ENCODE measurements at regions not wholly inside any gene's neighbourhood (a gene's known extent, or its start where the extent isn't known, plus 50 kb on each side); places are given as distances from the start of the nearest gene placed in this dataset.

GRCh38 chr2:19846567-19846966, 55.2 kb downstream of the TTC32 start:
- intact Hi-C loops (cut with DNase I) = no loop called here
- no peaks in the 10 kb centered on the region for H3K4me1 ChIP-seq
- no peaks in the 10 kb centered on the region for H3K9me3 ChIP-seq
- H3K27me3 ChIP-seq = no peaks in the 10 kb centered on the region
- WGBS, 2 donors = 88 to 90% methylated on average over 2 of the region's 2 CpGs
- no peak overlapping the region for H3K27ac ChIP-seq
- TF ChIP-seq, protein P1, sequence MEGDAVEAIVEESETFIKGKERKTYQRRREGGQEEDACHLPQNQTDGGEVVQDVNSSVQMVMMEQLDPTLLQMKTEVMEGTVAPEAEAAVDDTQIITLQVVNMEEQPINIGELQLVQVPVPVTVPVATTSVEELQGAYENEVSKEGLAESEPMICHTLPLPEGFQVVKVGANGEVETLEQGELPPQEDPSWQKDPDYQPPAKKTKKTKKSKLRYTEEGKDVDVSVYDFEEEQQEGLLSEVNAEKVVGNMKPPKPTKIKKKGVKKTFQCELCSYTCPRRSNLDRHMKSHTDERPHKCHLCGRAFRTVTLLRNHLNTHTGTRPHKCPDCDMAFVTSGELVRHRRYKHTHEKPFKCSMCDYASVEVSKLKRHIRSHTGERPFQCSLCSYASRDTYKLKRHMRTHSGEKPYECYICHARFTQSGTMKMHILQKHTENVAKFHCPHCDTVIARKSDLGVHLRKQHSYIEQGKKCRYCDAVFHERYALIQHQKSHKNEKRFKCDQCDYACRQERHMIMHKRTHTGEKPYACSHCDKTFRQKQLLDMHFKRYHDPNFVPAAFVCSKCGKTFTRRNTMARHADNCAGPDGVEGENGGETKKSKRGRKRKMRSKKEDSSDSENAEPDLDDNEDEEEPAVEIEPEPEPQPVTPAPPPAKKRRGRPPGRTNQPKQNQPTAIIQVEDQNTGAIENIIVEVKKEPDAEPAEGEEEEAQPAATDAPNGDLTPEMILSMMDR (IDR thresholded peaks at IDR 0.05) = no peak
- H3K4me3 ChIP-seq (replicated peaks in 1 of 3) = no peak overlapping the region
- no peak for DNase-seq
- no peaks in the 10 kb centered on the region for H3K36me3 ChIP-seq

GRCh38 chr2:19846030-19846429, 55.8 kb downstream of the TTC32 start:
- intact Hi-C loops (cut with DNase I) = no loop called here
- Histone ChIP-seq H3K4me3 (replicated peaks in 1 of 3) (no peak overlapping the region), H3K4me1 (no peaks in the 10 kb centered on the region), H3K27ac (no peak overlapping the region), H3K9me3 (no peaks in the 10 kb centered on the region), H3K36me3 (no peaks in the 10 kb centered on the region), H3K27me3 (no peaks in the 10 kb centered on the region)
- no peak for DNase-seq
- WGBS, 2 donors = 73 to 82% methylated on average over 2 to 4 of the region's 4 CpGs
- no peak for TF ChIP-seq POLR2A (IDR thresholded peaks at IDR 0.05)
- TF ChIP-seq, protein P1 (IDR thresholded peaks at IDR 0.05) = no peak

DNA sequence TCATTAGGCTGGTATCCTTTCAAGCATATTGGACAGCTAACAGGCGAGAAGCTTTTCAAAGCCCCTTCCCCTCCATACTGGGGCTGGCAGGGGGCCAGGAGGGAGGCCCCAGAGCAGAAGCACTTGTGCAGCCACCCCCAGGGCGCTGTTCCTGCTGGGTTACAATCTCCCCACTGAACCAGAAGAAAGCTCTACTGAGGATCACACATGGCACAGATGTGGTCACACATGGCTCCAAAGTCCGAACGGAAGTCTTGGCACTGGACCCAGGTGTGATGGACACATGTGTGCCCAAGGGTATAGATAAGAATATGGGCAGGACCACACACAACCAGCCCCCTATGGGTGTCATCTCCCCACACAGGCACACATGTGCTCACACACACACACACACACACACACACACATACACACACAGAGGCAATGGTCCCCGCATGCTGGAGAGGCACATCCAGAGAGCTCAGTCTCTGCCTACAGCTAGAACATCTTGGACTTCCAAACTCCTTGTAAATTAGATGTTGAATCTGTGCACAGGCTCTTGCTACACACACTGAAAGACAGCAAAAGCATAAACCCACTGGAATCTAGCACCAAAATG, 56.4 kb downstream of the TTC32 start:
- TF ChIP-seq POLR2A (IDR thresholded peaks at IDR 0.05) = no peak
- TF ChIP-seq, protein P1 (IDR thresholded peaks at IDR 0.05) = no peak
- Histone ChIP-seq H3K4me1 (no peaks in the 10 kb centered on the region), H3K27ac (no peak overlapping the region), H3K4me3 (replicated peaks in 1 of 3) (no peak overlapping the region), H3K9me3 (no peaks in the 10 kb centered on the region), H3K27me3 (no peaks in the 10 kb centered on the region), H3K36me3 (no peaks in the 10 kb centered on the region)
- intact Hi-C loops (cut with DNase I) = no loop called here
- 77% methylated on average over 4 to 5 of the region's 5 CpGs for WGBS, 2 donors
- DNase-seq = no peak

DNA sequence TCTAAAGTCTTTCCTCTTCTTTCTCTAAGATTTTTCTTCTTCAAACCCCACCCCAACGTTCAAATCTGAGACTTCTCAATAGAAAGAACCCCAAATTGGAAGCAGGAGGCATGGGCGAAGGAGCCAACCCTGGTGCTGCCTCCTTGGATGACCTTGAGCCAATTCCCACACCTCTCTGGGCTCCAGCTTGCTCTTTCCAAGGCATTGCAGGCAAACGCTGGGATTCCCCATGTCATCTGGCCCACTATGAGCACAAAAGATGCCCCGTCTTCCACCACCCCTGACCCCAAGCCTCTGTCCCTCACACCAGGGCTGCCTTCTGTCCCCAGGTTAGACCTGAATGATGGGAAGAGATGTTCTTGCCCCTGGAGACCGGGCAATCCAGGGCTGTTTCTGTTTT, 57.0 kb downstream of the TTC32 start:
- TF ChIP-seq, protein P1 (IDR thresholded peaks at IDR 0.05) = no peak
- TF ChIP-seq POLR2A (IDR thresholded peaks at IDR 0.05) = no peak
- DNase-seq = no peak

GRCh38 chr2:19843992-19844515, 57.7 kb downstream of the TTC32 start:
- Histone ChIP-seq H3K4me3 (replicated peaks in 1 of 3) (no peak overlapping the region), H3K27me3 (no peaks in the 10 kb centered on the region), H3K9me3 (no peaks in the 10 kb centered on the region), H3K27ac (no peak overlapping the region), H3K36me3 (no peaks in the 10 kb centered on the region), H3K4me1 (no peaks in the 10 kb centered on the region)
- DNase-seq = no peak
- intact Hi-C loops (cut with DNase I) = no loop called here
- whole genome bisulfite sequencing, 2 donors = 80 to 97% methylated on average over 2 of the region's 2 CpGs
- TF ChIP-seq, protein P1 (IDR thresholded peaks at IDR 0.05) = no peak
- no peak for TF ChIP-seq POLR2A (IDR thresholded peaks at IDR 0.05)

More for the DNA sequence above, 57.0 kb downstream of the TTC32 start:
- intact Hi-C loops (cut with DNase I) = no loop called here
- 75 to 81% methylated on average over 5 of the region's 5 CpGs for WGBS, 2 donors
- no peak overlapping the region for H3K27ac ChIP-seq
- H3K36me3 ChIP-seq = no peaks in the 10 kb centered on the region
- no peaks in the 10 kb centered on the region for H3K9me3 ChIP-seq
- no peak overlapping the region for H3K4me3 ChIP-seq (replicated peaks in 1 of 3)
- H3K4me1 ChIP-seq = no peaks in the 10 kb centered on the region
- no peaks in the 10 kb centered on the region for H3K27me3 ChIP-seq
